Neural cell (in vitro differentiated cells): ENCODE measurements at regions not wholly inside any gene's neighbourhood (a gene's known extent, or its start where the extent isn't known, plus 50 kb on each side); places are given as distances from the start of the nearest gene placed in this dataset.

Experiments
- H2AFZ ChIP-seq: fragments of 200-600, 300-800 bp; sonication (generic), shearing (Covaris generic); 2 replicates; pipeline ENCODE4 v1.6.0; 2014; ENCODE audit warnings: low read depth, mild to moderate bottlenecking, antibody characterized with exemption, low read length, moderate library complexity
- H3F3A ChIP-seq: fragments of 200-600 bp; shearing (Covaris generic); 2 replicates; pipeline ENCODE4 v1.6.1; 2016; ENCODE audit warnings: mild to moderate bottlenecking, moderate library complexity, mixed read lengths, antibody characterized with exemption, low read length; ENCODE audit not compliant: insufficient read depth, poor library complexity, severe bottlenecking
- H3K27ac ChIP-seq: fragments of 200-600, 300-800 bp; sonication (generic), shearing (Covaris generic); 2 replicates; pipeline ENCODE4 v1.5.1; 2014; ENCODE audit warnings: mild to moderate bottlenecking, low read length, moderate library complexity
- H3K27me3 ChIP-seq: fragments of 300-800, 200-600 bp; sonication (generic), shearing (Covaris generic); 2 replicates; pipeline ENCODE4 v1.6.0; 2014; ENCODE audit warnings: mild to moderate bottlenecking, low read depth, low read length, moderate library complexity; ENCODE audit not compliant: insufficient read depth
- H3K36me3 ChIP-seq: fragments of 300-800, 200-600 bp; sonication (generic), shearing (Covaris generic); 2 replicates; pipeline ENCODE4 v1.5.1; 2014; ENCODE audit warnings: mild to moderate bottlenecking, antibody characterized with exemption, low read length, moderate library complexity; ENCODE audit not compliant: insufficient read depth
- H3K4me2 ChIP-seq: fragments of 300-800, 200-600 bp; sonication (generic), shearing (Covaris generic); 2 replicates; pipeline ENCODE4 v1.6.0; 2014; ENCODE audit warnings: mild to moderate bottlenecking, low read length
- H3K4me3 ChIP-seq: fragments of 300-800, 200-600 bp; sonication (generic), shearing (Covaris generic); 2 replicates; pipeline ENCODE4 v1.5.1; 2014; ENCODE audit warnings: mild to moderate bottlenecking, low read length, moderate library complexity
- H3K79me2 ChIP-seq: fragments of 200-600 bp; shearing (Covaris generic); replicated peaks from 2 replicates; pipeline ENCODE4 v1.6.0; 2014; ENCODE audit warnings: mild to moderate bottlenecking, low read length, moderate library complexity; ENCODE audit not compliant: insufficient read depth
- H3K9ac ChIP-seq: fragments of 300-800, 200-600 bp; sonication (generic), shearing (Covaris generic); 2 replicates; pipeline ENCODE4 v1.6.1; 2016; ENCODE audit warnings: mild to moderate bottlenecking, low read length, mixed read lengths
- H3K9me2 ChIP-seq: fragments of 200-600 bp; shearing (Covaris generic); 2 replicates; pipeline ENCODE4 v1.6.1; 2016; ENCODE audit warnings: mild to moderate bottlenecking, low read length, mixed read lengths; ENCODE audit not compliant: insufficient read depth
- H3K9me3 ChIP-seq: fragments of 200-600, 300-800 bp; sonication (generic), shearing (Covaris generic); 2 replicates; pipeline ENCODE4 v1.6.1; 2016; ENCODE audit warnings: mild to moderate bottlenecking, mixed run types, low read length, moderate library complexity, mixed read lengths
- H4K20me1 ChIP-seq: fragments of 200-600 bp; shearing (Covaris generic); 2 replicates; pipeline ENCODE4 v1.6.1; 2016; ENCODE audit warnings: mild to moderate bottlenecking, mixed run types; ENCODE audit not compliant: insufficient read depth
- EP300 ChIP-seq: fragments of 450-650 bp; conservative IDR thresholded peaks from 2 replicates; pipeline ENCODE4 v1.6.1; 2014; ENCODE audit warnings: antibody characterized with exemption, mild to moderate bottlenecking, moderate library complexity; ENCODE audit not compliant: poor library complexity, severe bottlenecking
- EZH2 ChIP-seq: fragments of 200-600, 300-800 bp; shearing (Covaris generic), sonication (generic); IDR thresholded peaks from 2 replicates; pipeline ENCODE4 v1.6.1; 2014; ENCODE audit warnings: antibody characterized with exemption, low read length, borderline replicate concordance, mild to moderate bottlenecking; ENCODE audit not compliant: insufficient read depth, poor library complexity, severe bottlenecking
- MXI1 ChIP-seq: fragments of 450-650 bp; conservative IDR thresholded peaks from 2 replicates; pipeline ENCODE4 v1.6.1; 2014; ENCODE audit warnings: antibody characterized with exemption, mild to moderate bottlenecking; ENCODE audit not compliant: poor library complexity, severe bottlenecking
- POLR2AphosphoS5 ChIP-seq: IDR thresholded peaks from 2 replicates; pipeline ENCODE4 v1.6.1; 2012
- RAD21 ChIP-seq: fragments of 450-650 bp; conservative IDR thresholded peaks from 2 replicates; pipeline ENCODE4 v1.6.1; 2014; ENCODE audit warnings: antibody characterized with exemption, mild to moderate bottlenecking, moderate library complexity
- SMC3 ChIP-seq: fragments of 450-650 bp; conservative IDR thresholded peaks from 2 replicates; pipeline ENCODE4 v1.6.1; 2014; ENCODE audit warnings: antibody characterized with exemption, mild to moderate bottlenecking, moderate library complexity; ENCODE audit not compliant: poor library complexity
- TAF1 ChIP-seq: IDR thresholded peaks from 2 replicates; pipeline ENCODE4 v1.6.1; 2012; ENCODE audit warnings: low read depth
- TF ChIP-seq, protein P1 (sequence below): fragments of 450-650 bp; IDR thresholded peaks from 2 replicates; pipeline ENCODE4 v1.5.1; 2014; ENCODE audit warnings: antibody characterized with exemption, mild to moderate bottlenecking, moderate library complexity; ENCODE audit not compliant: poor library complexity, severe bottlenecking
- TF ChIP-seq, protein P2 (sequence below): IDR thresholded peaks from 2 replicates; pipeline ENCODE4 v1.6.1; 2012; ENCODE audit warnings: borderline replicate concordance

DNA sequence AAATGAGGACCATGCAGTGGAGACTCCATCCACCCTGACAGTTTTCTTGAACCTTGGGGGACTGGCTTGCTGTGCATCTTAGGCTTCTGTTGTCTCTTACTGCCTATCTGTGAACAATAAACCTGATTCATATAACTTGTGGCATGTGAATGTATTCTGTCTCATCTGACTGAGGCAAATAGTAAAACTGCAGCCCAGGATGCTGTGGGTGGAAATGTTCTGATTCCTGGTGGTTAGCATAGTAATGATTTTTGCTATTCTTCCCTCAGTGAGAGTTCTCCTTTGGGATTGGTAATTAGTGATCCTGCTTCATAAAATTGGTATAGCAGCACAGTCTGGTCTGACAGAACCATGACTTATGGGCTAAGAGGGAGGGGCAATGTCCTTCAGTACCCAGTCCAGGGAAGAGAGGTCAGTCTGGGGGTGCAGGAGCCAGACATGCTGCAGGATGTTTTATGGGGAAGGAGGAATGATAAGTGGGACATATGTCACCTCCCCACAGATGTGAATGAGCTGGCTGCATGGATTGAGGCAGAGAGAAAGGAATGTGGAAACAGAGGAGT lies 147.1 kb downstream of the OR2B2 start:
- no peaks in the 10 kb centered on the region for H3K36me3 ChIP-seq
- no peak overlapping the region for H3K4me3 ChIP-seq
- no peak overlapping the region for H3K27ac ChIP-seq
- no peaks in the 10 kb centered on the region for H3K9me3 ChIP-seq
- no peak overlapping the region for H2AFZ ChIP-seq
- TF ChIP-seq EZH2: no peak
- no peak overlapping the region for H3K9ac ChIP-seq
- no peaks in the 10 kb centered on the region for H3K9me2 ChIP-seq
- no peaks in the 10 kb centered on the region for H3F3A ChIP-seq
- H3K79me2 ChIP-seq: no peaks in the 10 kb centered on the region
- H4K20me1 ChIP-seq: no peaks in the 10 kb centered on the region
- peaks cover 14% of the 10 kb centered on the region for H3K27me3 ChIP-seq
- no peak overlapping the region for H3K4me2 ChIP-seq

DNA sequence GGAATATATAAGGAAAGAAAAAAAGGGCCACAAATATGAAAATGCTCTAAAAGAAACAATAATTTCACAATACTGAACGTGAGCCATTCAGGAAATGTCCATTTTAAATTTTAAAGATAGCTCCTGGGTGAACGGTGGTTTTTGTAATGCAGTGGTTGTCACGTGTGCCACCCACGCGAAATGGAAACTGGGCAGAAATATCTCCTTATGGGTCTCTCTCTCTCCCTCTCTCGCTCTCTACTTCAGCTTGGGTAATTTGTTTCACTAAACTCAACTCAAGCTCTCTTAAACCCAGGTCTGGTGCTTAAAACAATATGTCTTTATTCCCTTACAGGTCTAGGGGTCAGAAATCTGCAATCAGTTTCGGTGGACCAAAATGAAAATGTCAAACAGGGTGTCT lies 150.8 kb downstream of the OR2B2 start:
- no peaks in the 10 kb centered on the region for H3K9me2 ChIP-seq
- H3K79me2 ChIP-seq: no peaks in the 10 kb centered on the region
- H3F3A ChIP-seq: no peaks in the 10 kb centered on the region
- no peaks in the 10 kb centered on the region for H4K20me1 ChIP-seq
- H3K36me3 ChIP-seq: no peaks in the 10 kb centered on the region
- H3K9me3 ChIP-seq: no peaks in the 10 kb centered on the region
- TF ChIP-seq TAF1: no peak
- no peak for TF ChIP-seq SMC3
- TF ChIP-seq, protein P1, sequence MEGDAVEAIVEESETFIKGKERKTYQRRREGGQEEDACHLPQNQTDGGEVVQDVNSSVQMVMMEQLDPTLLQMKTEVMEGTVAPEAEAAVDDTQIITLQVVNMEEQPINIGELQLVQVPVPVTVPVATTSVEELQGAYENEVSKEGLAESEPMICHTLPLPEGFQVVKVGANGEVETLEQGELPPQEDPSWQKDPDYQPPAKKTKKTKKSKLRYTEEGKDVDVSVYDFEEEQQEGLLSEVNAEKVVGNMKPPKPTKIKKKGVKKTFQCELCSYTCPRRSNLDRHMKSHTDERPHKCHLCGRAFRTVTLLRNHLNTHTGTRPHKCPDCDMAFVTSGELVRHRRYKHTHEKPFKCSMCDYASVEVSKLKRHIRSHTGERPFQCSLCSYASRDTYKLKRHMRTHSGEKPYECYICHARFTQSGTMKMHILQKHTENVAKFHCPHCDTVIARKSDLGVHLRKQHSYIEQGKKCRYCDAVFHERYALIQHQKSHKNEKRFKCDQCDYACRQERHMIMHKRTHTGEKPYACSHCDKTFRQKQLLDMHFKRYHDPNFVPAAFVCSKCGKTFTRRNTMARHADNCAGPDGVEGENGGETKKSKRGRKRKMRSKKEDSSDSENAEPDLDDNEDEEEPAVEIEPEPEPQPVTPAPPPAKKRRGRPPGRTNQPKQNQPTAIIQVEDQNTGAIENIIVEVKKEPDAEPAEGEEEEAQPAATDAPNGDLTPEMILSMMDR: no peak
- TF ChIP-seq EP300: no peak
- no peak for TF ChIP-seq EZH2
- no peak for TF ChIP-seq POLR2AphosphoS5
- TF ChIP-seq, protein P2, sequence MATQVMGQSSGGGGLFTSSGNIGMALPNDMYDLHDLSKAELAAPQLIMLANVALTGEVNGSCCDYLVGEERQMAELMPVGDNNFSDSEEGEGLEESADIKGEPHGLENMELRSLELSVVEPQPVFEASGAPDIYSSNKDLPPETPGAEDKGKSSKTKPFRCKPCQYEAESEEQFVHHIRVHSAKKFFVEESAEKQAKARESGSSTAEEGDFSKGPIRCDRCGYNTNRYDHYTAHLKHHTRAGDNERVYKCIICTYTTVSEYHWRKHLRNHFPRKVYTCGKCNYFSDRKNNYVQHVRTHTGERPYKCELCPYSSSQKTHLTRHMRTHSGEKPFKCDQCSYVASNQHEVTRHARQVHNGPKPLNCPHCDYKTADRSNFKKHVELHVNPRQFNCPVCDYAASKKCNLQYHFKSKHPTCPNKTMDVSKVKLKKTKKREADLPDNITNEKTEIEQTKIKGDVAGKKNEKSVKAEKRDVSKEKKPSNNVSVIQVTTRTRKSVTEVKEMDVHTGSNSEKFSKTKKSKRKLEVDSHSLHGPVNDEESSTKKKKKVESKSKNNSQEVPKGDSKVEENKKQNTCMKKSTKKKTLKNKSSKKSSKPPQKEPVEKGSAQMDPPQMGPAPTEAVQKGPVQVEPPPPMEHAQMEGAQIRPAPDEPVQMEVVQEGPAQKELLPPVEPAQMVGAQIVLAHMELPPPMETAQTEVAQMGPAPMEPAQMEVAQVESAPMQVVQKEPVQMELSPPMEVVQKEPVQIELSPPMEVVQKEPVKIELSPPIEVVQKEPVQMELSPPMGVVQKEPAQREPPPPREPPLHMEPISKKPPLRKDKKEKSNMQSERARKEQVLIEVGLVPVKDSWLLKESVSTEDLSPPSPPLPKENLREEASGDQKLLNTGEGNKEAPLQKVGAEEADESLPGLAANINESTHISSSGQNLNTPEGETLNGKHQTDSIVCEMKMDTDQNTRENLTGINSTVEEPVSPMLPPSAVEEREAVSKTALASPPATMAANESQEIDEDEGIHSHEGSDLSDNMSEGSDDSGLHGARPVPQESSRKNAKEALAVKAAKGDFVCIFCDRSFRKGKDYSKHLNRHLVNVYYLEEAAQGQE: no peak
- no peak for TF ChIP-seq MXI1
- no peak for TF ChIP-seq RAD21
- H3K9ac ChIP-seq: no peak overlapping the region
- H3K4me3 ChIP-seq: no peak overlapping the region
- H3K4me2 ChIP-seq: no peak overlapping the region
- peaks cover 12% of the 10 kb centered on the region for H3K27me3 ChIP-seq
- H3K27ac ChIP-seq: no peak overlapping the region
- H2AFZ ChIP-seq: no peak overlapping the region

DNA sequence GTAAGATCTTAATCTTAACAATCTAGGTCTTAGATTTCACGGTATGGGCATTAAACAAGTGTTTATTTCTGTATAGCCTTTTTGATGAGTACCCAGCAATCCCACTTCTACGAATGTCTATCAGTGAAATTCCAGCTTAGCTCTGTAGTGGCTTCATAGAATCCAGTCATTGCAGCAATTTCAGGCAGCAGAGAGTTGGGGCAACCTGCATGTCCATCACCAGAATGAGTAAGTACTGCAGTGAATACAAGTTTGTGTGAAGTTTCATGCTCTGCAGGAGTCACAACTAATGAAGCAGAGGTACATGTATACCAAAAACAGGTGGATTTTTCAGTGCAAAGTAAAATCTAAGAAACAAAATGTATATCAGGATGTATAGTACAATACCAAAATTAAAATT lies 151.7 kb downstream of the OR2B2 start:
- Histone ChIP-seq H3F3A (no peaks in the 10 kb centered on the region), H4K20me1 (no peaks in the 10 kb centered on the region), H3K4me2 (no peak overlapping the region), H3K9me3 (no peaks in the 10 kb centered on the region), H3K79me2 (no peaks in the 10 kb centered on the region), H3K27ac (no peak overlapping the region), H3K27me3 (peaks cover 12% of the 10 kb centered on the region), H2AFZ (no peak overlapping the region), H3K4me3 (no peak overlapping the region), H3K36me3 (no peaks in the 10 kb centered on the region), H3K9me2 (no peaks in the 10 kb centered on the region), H3K9ac (no peak overlapping the region)
- TF ChIP-seq SMC3: no peak
- TF ChIP-seq POLR2AphosphoS5: no peak
- TF ChIP-seq EZH2: no peak
- TF ChIP-seq, protein P1: no peak
- no peak for TF ChIP-seq MXI1
- TF ChIP-seq, protein P2: no peak
